ENCODE measurements at regions not wholly inside any gene's neighbourhood (a gene's known extent, or its start where the extent isn't known, plus 50 kb on each side); places are given as distances from the start of the nearest gene placed in this dataset.

DNA sequence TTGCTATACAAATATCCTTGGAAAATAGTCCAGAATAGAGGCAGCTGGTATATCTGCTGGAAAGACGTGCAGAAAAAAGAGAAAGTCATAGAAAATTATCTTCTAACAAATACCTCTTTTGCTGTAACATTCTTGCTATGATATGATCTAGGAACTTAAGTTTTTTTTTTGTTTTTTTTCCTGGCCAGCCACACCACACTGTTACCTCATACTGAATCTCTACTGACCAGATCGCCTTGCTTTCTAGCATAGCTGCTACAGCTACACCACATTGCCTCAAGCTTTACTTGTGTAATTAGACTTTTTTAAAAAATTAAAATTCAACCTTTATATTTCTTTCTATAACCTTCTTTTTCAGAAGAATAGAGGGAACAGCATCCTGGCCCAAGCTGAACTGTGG lies 142.2 kb upstream of the PRLR start:
- Histone ChIP-seq H3K4me3 (no peak overlapping the region), H3K27me3 (no peaks in the 10 kb centered on the region), H3K4me1 (no peaks in the 10 kb centered on the region), H3K9me3 (no peaks in the 10 kb centered on the region), H3K36me3 (no peaks in the 10 kb centered on the region), H3K27ac (no peak overlapping the region)
- WGBS (ENCODE audit: insufficient coverage, low coverage, low lambda C conversion rate, missing lambda C conversion rate), result 85% methylated on average over 2 of the region's 2 CpGs
- TF ChIP-seq POLR2A (IDR thresholded peaks at IDR 0.05) (no peak), CTCF (IDR thresholded peaks at IDR 0.05) (no peak)
- DNase-seq (no peak), ATAC-seq (no peak)
- intact Hi-C loops (cut with DNase I), result no loop called here

- no peak for ATAC-seq
- TF ChIP-seq CTCF (IDR thresholded peaks at IDR 0.05) (no peak), POLR2A (IDR thresholded peaks at IDR 0.05) (no peak)
- Histone ChIP-seq H3K27me3 (no peaks in the 10 kb centered on the region), H3K4me1 (no peaks in the 10 kb centered on the region), H3K27ac (no peak overlapping the region), H3K36me3 (no peaks in the 10 kb centered on the region), H3K9me3 (no peaks in the 10 kb centered on the region), H3K4me3 (no peak overlapping the region)
- 38% methylated on average over 1 of the region's 1 CpG for WGBS (ENCODE audit: insufficient coverage, low coverage, low lambda C conversion rate, missing lambda C conversion rate)
- intact Hi-C loops (cut with DNase I), result no loop called here
- no peak for DNase-seq
Observed at GRCh38 chr5:35371951-35372426, 141.7 kb upstream of the PRLR start.

- DNase-seq (no peak), ATAC-seq (no peak)
- 6% methylated on average over 2 of the region's 2 CpGs for WGBS (ENCODE audit: insufficient coverage, low coverage, low lambda C conversion rate, missing lambda C conversion rate)
- Histone ChIP-seq H3K27me3 (no peaks in the 10 kb centered on the region), H3K4me3 (no peak overlapping the region), H3K36me3 (no peaks in the 10 kb centered on the region), H3K27ac (no peak overlapping the region), H3K9me3 (no peaks in the 10 kb centered on the region), H3K4me1 (no peaks in the 10 kb centered on the region)
- intact Hi-C loops (cut with DNase I), result no loop called here
- no peak for TF ChIP-seq POLR2A (IDR thresholded peaks at IDR 0.05)
- TF ChIP-seq CTCF (IDR thresholded peaks at IDR 0.05), result no peak
Observed at GRCh38 chr5:35370871-35371270, 140.6 kb upstream of the PRLR start.

DNA sequence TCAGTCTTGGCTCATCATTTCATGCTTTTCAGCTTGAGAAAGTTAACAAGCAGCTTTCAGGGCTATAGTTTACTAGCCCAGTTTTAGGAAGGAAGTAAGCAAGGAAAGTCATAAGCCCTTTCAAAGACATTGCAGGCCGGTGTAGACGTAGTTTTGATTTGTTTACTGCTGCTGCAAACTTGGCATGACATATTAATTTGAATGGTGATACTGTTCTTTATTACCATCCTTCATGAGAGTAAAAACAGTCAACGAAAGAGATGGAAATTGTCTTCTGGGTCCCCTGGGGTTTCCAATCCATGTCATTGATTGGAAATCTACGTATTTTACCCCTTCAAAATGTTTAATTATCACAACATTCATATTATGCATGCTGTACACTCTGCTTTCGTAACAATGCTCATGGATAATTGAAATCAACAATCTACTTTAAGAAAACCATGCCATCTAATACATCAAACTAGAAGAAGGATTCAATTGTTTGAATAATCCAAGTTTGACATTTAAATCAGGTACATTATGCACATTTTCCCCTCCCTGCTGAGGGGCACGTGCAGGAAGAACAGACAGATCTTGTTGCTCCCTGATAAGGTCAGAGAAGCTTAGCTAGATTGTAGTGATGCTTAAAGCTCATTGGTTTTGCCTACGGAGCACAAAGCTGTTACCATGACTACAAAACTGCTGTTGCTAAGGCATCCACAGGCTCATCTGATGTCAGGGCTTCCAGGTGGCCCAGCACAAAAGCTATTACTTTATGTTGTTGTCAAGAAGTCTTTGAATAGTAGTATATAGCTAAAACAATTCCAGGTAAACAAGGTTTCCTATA lies 139.9 kb upstream of the PRLR start:
- intact Hi-C loops (cut with DNase I), result no loop called here
- ATAC-seq (no peak), DNase-seq (no peak)
- H3K4me1 ChIP-seq, result no peaks in the 10 kb centered on the region
- WGBS (ENCODE audit: insufficient coverage, low coverage, low lambda C conversion rate, missing lambda C conversion rate), result 47% methylated on average over 7 of the region's 7 CpGs
- no peaks in the 10 kb centered on the region for H3K36me3 ChIP-seq
- no peaks in the 10 kb centered on the region for H3K27me3 ChIP-seq
- H3K27ac ChIP-seq, result no peak overlapping the region
- H3K4me3 ChIP-seq, result no peak overlapping the region
- no peaks in the 10 kb centered on the region for H3K9me3 ChIP-seq
- no peak for TF ChIP-seq CTCF (IDR thresholded peaks at IDR 0.05)
- TF ChIP-seq POLR2A (IDR thresholded peaks at IDR 0.05), result no peak
